GM19372 (cell line): ENCODE measurements at regions not wholly inside any gene's neighbourhood (a gene's known extent, or its start where the extent isn't known, plus 50 kb on each side); places are given as distances from the start of the nearest gene placed in this dataset.
"Not testable (repeated sequence)": the region's sequence is repeated elsewhere in the genome, so short reads cannot be mapped to it uniquely, and the experiment has no call there.

Source experiments
- ATAC-seq: cut with Tn5 transposase; IDR thresholded peaks from one replicate; pipeline ENCODE4 v1.9.1; 2021; ENCODE audit warnings: mild to moderate bottlenecking, low read depth, moderate library complexity; ENCODE audit not compliant: unreplicated experiment

GRCh38 chr13:67443923-67444322 lies 213.8 kb upstream of the PCDH9 start:
- ATAC-seq = no peak

- ATAC-seq = no peak
Measured at GRCh38 chr13:67440236-67440975, 210.3 kb upstream of the PCDH9 start.

- ATAC-seq = no peak
Measured at GRCh38 chr13:67439365-67439764, 209.2 kb upstream of the PCDH9 start.

- no peak for ATAC-seq
Measured at GRCh38 chr13:67438465-67438864, 208.3 kb upstream of the PCDH9 start.

GRCh38 chr13:67437244-67437643 lies 207.1 kb upstream of the PCDH9 start:
- no peak for ATAC-seq

GRCh38 chr13:67421475-67421874 lies 191.3 kb upstream of the PCDH9 start:
- ATAC-seq = no peak

GRCh38 chr13:67416047-67416925 lies 186.2 kb upstream of the PCDH9 start:
- peak; percentile 65 for ATAC-seq

GRCh38 chr13:67410645-67411044 lies 180.5 kb upstream of the PCDH9 start:
- no peak for ATAC-seq

- ATAC-seq = no peak
Measured at GRCh38 chr13:67408798-67409197, 178.7 kb upstream of the PCDH9 start.

GRCh38 chr13:67402546-67402945 lies 172.4 kb upstream of the PCDH9 start:
- ATAC-seq = no peak

- no peak for ATAC-seq
Measured at GRCh38 chr13:67395577-67395976, 165.4 kb upstream of the PCDH9 start.

GRCh38 chr13:67392014-67392413 lies 161.9 kb upstream of the PCDH9 start:
- no peak for ATAC-seq

GRCh38 chr13:67390462-67391086 lies 160.4 kb upstream of the PCDH9 start:
- no peak for ATAC-seq

GRCh38 chr13:67389171-67389570 lies 159.0 kb upstream of the PCDH9 start:
- ATAC-seq = no peak

GRCh38 chr13:67383109-67383757 lies 153.1 kb upstream of the PCDH9 start:
- not testable (repeated sequence) for ATAC-seq

GRCh38 chr13:67377919-67378318 lies 147.8 kb upstream of the PCDH9 start:
- ATAC-seq = no peak

- no peak for ATAC-seq
Measured at GRCh38 chr13:67374391-67374790, 144.3 kb upstream of the PCDH9 start.

- no peak for ATAC-seq
Measured at GRCh38 chr13:67372868-67373464, 142.8 kb upstream of the PCDH9 start.

GRCh38 chr13:67369895-67370660 lies 139.9 kb upstream of the PCDH9 start:
- no peak for ATAC-seq

- ATAC-seq = no peak
Measured at GRCh38 chr13:67367399-67367798, 137.3 kb upstream of the PCDH9 start.
